ENCODE measurements at regions not wholly inside any gene's neighbourhood (a gene's known extent, or its start where the extent isn't known, plus 50 kb on each side); places are given as distances from the start of the nearest gene placed in this dataset.

DNA sequence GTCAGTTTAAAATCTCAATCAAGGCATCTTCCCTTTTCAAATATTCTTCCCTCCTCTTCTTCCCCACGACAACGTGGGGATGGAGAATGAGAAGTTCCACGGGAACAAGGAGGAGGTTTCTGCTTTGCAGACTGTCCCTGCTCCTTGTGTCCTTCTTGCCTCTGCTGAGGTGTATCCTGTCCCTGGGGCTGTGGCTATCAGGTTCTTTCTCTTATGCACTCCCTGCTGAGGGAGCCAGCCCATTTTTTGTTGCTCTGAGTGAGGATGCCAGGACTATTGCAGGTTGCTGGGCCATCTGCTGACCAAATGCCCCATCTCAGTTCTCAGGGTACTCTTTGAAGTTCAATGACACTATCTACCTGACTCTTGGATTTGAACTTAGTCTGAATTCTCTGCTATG lies 533.6 kb downstream of the RNF144B start:
- TF ChIP-seq, protein P1, sequence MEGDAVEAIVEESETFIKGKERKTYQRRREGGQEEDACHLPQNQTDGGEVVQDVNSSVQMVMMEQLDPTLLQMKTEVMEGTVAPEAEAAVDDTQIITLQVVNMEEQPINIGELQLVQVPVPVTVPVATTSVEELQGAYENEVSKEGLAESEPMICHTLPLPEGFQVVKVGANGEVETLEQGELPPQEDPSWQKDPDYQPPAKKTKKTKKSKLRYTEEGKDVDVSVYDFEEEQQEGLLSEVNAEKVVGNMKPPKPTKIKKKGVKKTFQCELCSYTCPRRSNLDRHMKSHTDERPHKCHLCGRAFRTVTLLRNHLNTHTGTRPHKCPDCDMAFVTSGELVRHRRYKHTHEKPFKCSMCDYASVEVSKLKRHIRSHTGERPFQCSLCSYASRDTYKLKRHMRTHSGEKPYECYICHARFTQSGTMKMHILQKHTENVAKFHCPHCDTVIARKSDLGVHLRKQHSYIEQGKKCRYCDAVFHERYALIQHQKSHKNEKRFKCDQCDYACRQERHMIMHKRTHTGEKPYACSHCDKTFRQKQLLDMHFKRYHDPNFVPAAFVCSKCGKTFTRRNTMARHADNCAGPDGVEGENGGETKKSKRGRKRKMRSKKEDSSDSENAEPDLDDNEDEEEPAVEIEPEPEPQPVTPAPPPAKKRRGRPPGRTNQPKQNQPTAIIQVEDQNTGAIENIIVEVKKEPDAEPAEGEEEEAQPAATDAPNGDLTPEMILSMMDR (IDR thresholded peaks at IDR 0.05) = no peak
- Histone ChIP-seq H3K36me3 (no peaks in the 10 kb centered on the region), H3K27ac (no peak overlapping the region), H3K4me1 (ENCODE audit: control insufficient read depth in 1 of 2, insufficient read depth in 1 of 2, low read depth in 1 of 2, low read length in 1 of 2) (no peaks in the 10 kb centered on the region), H3K9me3 (no peaks in the 10 kb centered on the region), H3K27me3 (no peaks in the 10 kb centered on the region), H3K4me3 (ENCODE audit: low read depth in 1 of 2, low read length in 1 of 2) (no peak overlapping the region)

DNA sequence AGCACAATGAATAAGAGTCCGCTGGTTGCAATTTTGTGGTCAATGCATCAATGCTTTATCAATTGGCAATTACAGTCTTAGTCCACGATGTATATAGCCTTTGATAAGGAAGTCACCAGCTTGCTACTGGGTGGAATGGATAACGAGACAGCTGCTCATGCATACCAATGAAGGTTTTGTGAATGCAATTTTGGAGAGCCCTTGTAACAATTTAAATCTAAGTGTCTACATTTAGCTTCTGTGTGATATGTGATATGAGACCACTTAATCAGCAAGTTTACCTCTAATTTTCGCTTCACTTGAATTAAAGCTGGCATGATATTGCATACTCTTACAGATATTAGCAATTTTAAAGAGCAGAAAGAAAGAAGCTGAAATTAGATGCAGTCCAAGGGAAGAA lies 543.9 kb downstream of the RNF144B start:
- Histone ChIP-seq H3K36me3 (no peaks in the 10 kb centered on the region), H3K4me1 (ENCODE audit: control insufficient read depth in 1 of 2, insufficient read depth in 1 of 2, low read depth in 1 of 2, low read length in 1 of 2) (no peaks in the 10 kb centered on the region), H3K27ac (no peak overlapping the region), H3K27me3 (no peaks in the 10 kb centered on the region), H3K9me3 (no peaks in the 10 kb centered on the region), H3K4me3 (ENCODE audit: low read depth in 1 of 2, low read length in 1 of 2) (no peak overlapping the region)
- TF ChIP-seq, protein P1 (IDR thresholded peaks at IDR 0.05) = no peak

DNA sequence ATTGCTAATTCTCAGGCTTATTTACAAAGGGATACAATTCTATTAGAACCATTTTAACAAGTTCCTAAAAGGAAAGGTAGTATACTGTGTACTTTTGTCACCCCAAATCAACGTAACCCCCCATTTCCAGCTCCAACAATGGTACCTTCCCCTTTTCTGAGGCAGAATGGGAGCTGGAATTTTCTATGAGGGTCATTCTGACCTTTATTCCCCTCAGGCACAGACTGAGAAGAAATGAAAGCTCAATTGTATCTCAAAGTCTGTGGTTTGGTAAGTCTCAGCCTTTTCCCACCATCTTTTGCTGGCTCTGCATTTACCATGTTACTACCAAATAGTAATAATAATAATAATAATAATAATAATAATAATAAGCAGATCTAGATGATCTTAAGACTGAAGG lies 571.0 kb downstream of the RNF144B start:
- Histone ChIP-seq H3K27me3 (no peaks in the 10 kb centered on the region), H3K9me3 (no peaks in the 10 kb centered on the region), H3K27ac (no peak overlapping the region), H3K36me3 (no peaks in the 10 kb centered on the region), H3K4me1 (ENCODE audit: control insufficient read depth in 1 of 2, insufficient read depth in 1 of 2, low read depth in 1 of 2, low read length in 1 of 2) (no peaks in the 10 kb centered on the region), H3K4me3 (ENCODE audit: low read depth in 1 of 2, low read length in 1 of 2) (no peak overlapping the region)
- TF ChIP-seq, protein P1 (IDR thresholded peaks at IDR 0.05) = no peak

DNA sequence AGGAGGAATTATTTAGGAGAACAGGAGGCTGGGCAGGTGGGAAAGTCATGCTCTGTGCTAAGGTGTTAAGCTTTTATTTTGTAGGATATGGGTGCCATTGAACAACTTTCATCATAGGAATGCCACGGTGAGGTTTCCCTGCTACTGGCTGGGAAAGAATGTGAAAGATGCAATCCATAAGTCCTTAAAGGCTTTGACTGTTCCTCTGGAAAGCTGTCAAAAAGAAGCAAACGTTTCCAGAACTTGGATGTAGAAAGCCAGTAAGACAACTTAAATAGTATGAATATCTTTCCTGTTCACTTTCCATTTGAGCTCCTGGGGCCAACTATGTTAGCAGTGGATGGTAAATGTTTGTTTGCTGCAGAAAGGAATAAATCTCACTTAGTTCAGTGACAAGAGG lies 574.4 kb downstream of the RNF144B start:
- Histone ChIP-seq H3K27me3 (no peaks in the 10 kb centered on the region), H3K4me1 (ENCODE audit: control insufficient read depth in 1 of 2, insufficient read depth in 1 of 2, low read depth in 1 of 2, low read length in 1 of 2) (no peaks in the 10 kb centered on the region), H3K9me3 (no peaks in the 10 kb centered on the region), H3K4me3 (ENCODE audit: low read depth in 1 of 2, low read length in 1 of 2) (no peak overlapping the region), H3K27ac (no peak overlapping the region), H3K36me3 (no peaks in the 10 kb centered on the region)
- TF ChIP-seq, protein P1 (IDR thresholded peaks at IDR 0.05) = no peak

DNA sequence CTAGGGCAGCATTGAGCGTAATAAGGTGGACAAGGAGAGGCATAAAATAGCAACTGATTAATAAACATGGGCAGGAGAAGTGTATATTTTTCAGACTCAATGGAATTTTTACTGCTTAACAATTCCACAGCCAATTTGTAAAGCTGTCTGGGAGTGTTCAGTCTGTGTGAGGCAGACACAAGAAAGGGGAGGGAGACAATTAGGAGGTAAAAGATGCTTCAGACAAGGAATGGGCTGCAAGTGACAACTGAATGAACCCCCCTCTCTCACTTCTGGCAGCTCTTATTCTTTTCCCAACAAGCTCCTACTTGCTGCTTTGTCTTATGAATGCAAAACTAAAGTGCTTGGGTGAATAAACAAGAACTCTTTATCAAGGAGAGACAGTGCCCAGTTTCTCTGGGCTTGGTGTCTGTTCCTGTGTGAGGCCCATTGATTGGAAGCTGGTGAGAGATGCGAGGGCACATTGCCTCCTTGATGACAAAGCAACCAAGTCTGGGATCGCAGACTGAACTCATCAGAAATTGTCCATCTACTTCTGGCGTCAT lies 575.3 kb downstream of the RNF144B start:
- Histone ChIP-seq H3K9me3 (no peaks in the 10 kb centered on the region), H3K4me3 (ENCODE audit: low read depth in 1 of 2, low read length in 1 of 2) (no peak overlapping the region), H3K27me3 (no peaks in the 10 kb centered on the region), H3K4me1 (ENCODE audit: control insufficient read depth in 1 of 2, insufficient read depth in 1 of 2, low read depth in 1 of 2, low read length in 1 of 2) (no peaks in the 10 kb centered on the region), H3K36me3 (no peaks in the 10 kb centered on the region), H3K27ac (no peak overlapping the region)
- TF ChIP-seq, protein P1 (IDR thresholded peaks at IDR 0.05) = no peak

DNA sequence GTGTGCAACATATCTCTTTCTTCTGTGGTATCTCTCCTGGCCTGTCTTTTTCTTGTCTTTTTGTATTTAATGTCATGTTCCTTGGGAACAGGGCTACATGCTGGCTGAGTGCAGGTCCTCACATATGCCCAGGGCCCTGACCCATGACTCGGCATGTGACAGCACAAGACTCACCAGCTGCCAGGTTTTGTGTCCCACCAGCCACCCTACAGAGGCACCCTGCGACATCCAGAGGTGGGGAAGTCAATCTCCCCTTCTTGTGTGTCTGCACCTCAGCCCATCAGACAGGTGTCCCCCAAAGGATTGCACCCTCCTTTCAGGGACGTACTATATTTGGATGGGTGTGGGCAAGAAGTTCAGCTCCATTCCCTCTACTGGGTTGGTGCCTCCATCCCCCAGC lies 576.3 kb downstream of the RNF144B start:
- Histone ChIP-seq H3K27me3 (no peaks in the 10 kb centered on the region), H3K9me3 (no peaks in the 10 kb centered on the region), H3K27ac (no peak overlapping the region), H3K36me3 (no peaks in the 10 kb centered on the region), H3K4me1 (ENCODE audit: control insufficient read depth in 1 of 2, insufficient read depth in 1 of 2, low read depth in 1 of 2, low read length in 1 of 2) (no peaks in the 10 kb centered on the region), H3K4me3 (ENCODE audit: low read depth in 1 of 2, low read length in 1 of 2) (no peak overlapping the region)
- TF ChIP-seq, protein P1 (IDR thresholded peaks at IDR 0.05) = no peak
